GM21423 (cell line): ENCODE measurements at regions not wholly inside any gene's neighbourhood (a gene's known extent, or its start where the extent isn't known, plus 50 kb on each side); places are given as distances from the start of the nearest gene placed in this dataset.
"Not testable (repeated sequence)": the region's sequence is repeated elsewhere in the genome, so short reads cannot be mapped to it uniquely, and the experiment has no call there.

Experiments used
- ATAC-seq: cut with Tn5 transposase; IDR thresholded peaks from one replicate; pipeline ENCODE4 v1.9.1; 2021; ENCODE audit warnings: mild to moderate bottlenecking, moderate library complexity; ENCODE audit not compliant: unreplicated experiment

GRCh38 chr12:97711392-97711791 lies 248.8 kb downstream of the RMST start:
- no peak for ATAC-seq

GRCh38 chr12:97713270-97713669 lies 250.7 kb downstream of the RMST start:
- ATAC-seq, result no peak

- ATAC-seq, result no peak
Observed at GRCh38 chr12:97714107-97714563, 251.5 kb downstream of the RMST start.

GRCh38 chr12:97716356-97716755 lies 253.8 kb downstream of the RMST start:
- ATAC-seq, result no peak

GRCh38 chr12:97723801-97724200 lies 261.2 kb downstream of the RMST start:
- ATAC-seq, result not testable (repeated sequence)

- ATAC-seq, result no peak
Observed at GRCh38 chr12:97745406-97746101, 282.9 kb downstream of the RMST start.

- no peak for ATAC-seq
Observed at GRCh38 chr12:97748298-97748697, 285.7 kb downstream of the RMST start.

GRCh38 chr12:97751704-97752103 lies 289.1 kb downstream of the RMST start:
- no peak for ATAC-seq

GRCh38 chr12:97752129-97752528 lies 289.5 kb downstream of the RMST start:
- ATAC-seq, result no peak

- no peak for ATAC-seq
Observed at GRCh38 chr12:97753332-97753731, 290.7 kb downstream of the RMST start.

GRCh38 chr12:97754306-97754705 lies 291.7 kb downstream of the RMST start:
- no peak for ATAC-seq

- no peak for ATAC-seq
Observed at GRCh38 chr12:97756066-97756666, 293.6 kb downstream of the RMST start.

- ATAC-seq, result no peak
Observed at GRCh38 chr12:97756741-97757140, 294.1 kb downstream of the RMST start.

- no peak for ATAC-seq
Observed at GRCh38 chr12:97757481-97758193, 295.0 kb downstream of the RMST start.

- ATAC-seq, result no peak
Observed at GRCh38 chr12:97758194-97758501, 295.5 kb downstream of the RMST start.

GRCh38 chr12:97758586-97758985 lies 296.0 kb downstream of the RMST start:
- no peak for ATAC-seq

- no peak for ATAC-seq
Observed at GRCh38 chr12:97760601-97761000, 298.0 kb downstream of the RMST start.

- ATAC-seq, result no peak
Observed at GRCh38 chr12:97763113-97763512, 300.5 kb downstream of the RMST start.

- ATAC-seq, result no peak
Observed at GRCh38 chr12:97764700-97765099, 302.1 kb downstream of the RMST start.

GRCh38 chr12:97767347-97767746 lies 304.7 kb downstream of the RMST start:
- ATAC-seq, result no peak

GRCh38 chr12:97778111-97778510 lies 315.5 kb downstream of the RMST start:
- ATAC-seq, result no peak

- no peak for ATAC-seq
Observed at GRCh38 chr12:97781342-97781741, 318.7 kb downstream of the RMST start.
